T-helper 1 cell (primary cell): ENCODE measurements at regions not wholly inside any gene's neighbourhood (a gene's known extent, or its start where the extent isn't known, plus 50 kb on each side); places are given as distances from the start of the nearest gene placed in this dataset.

ENCODE experiments used
- DNase-seq, 5 donors: peaks; one replicate each; pipeline ENCODE4 v3.0.0-alpha.2; 2012 to 2020

DNA sequence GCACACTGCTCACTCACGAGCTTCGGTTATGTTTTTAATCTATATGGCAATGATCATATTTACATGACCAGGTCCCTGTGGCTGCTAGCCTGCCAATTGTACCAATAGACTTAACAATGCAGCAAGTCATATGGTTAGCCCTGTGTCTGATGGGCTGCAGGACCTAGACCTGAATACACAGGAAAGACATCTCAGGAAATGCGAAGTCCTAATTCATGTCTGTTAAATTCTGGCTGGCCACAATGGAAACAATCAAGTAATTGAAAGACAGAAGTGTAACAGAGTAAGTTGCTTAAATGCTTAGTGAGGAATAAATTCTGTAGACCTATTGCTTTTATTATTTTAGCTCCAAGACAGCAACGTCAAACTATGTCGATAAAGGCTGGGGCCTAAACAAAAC is 112.4 kb upstream of the FZD8 start:
- DNase-seq: no peak

DNA sequence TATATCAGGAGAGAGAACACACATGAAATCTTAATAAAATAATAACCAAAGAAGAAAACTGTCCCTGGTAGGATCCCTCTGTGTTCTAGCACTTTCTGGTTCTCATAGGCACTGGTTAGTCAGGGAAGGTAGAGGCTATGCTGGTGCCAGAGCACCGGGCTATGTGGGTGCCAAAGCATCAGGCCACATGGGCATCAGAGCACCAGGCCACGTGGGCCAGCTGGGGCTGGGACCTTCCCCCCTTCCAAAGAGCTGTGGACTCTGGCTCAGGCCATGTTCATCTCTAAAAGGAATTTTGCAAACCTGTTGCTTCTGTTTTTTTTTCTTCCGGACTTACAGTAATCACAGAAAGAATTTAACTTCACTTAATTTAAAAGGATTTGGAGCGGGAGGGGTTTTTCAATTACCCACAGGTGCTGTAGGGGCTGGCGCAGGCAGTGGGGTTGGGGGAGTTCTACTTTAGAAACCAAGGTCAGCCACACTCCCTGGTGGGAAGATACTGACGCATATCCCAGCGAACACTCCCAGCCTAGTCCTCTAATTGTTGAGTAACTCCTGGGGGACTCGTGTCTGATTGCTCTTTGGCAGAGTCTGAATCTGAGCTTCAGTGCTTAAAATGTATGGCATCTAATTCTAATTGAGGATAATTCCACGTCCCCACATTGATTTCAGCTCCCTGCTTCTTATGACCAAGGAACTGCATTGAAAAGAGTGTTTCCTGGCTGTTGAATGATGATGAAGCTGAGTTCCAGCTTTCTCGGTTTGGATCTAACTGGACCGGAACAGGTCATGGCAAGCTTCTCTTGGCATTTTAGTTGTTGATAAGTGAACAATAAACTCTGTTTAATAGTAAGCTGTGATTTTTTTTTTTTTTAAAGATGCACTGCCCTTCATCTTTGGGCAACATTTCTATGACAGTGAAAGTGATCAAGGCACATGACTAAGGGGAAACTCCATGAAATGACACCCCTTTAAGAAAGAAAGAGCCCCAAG is 110.7 kb upstream of the FZD8 start:
- no peak for DNase-seq

DNA sequence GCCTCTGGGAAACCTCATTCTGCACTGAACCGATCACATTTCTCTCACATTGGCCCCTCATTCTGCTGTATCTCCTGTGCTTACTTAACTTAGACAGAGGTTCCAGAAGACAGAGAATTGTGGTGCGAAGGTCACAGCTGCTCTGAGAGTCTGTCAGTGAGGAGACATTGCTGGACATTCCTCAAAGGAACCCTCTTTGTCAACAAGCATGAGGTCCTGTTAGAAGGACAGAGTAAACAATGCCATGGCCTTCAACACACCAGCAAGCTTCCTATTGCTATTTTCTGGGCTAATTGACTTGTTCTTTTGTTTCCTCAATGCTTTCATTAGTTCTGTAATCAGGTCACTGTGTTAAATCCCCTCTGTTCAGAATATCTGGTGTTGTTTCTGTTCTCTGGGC is 109.3 kb upstream of the FZD8 start:
- no peak for DNase-seq

DNA sequence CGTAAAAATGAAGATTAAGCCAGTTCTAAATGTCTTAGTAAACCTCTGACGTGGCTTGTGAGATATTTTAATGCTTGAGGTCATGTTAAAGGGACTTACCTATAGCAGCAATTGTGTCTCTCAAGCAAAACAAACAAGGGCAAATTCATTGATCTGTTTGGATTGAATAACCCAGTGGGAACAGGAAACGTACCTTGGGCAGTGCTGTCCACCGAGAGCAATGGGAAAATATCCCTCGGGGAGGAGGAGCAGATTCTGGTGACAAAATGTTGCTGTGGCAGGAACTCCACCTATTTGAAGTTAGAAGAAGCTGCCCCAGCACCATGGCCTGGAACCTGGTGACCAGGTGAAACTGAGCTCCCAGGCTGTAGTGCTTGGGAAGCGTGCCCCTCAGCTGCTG is 107.1 kb upstream of the FZD8 start:
- no peak for DNase-seq

DNA sequence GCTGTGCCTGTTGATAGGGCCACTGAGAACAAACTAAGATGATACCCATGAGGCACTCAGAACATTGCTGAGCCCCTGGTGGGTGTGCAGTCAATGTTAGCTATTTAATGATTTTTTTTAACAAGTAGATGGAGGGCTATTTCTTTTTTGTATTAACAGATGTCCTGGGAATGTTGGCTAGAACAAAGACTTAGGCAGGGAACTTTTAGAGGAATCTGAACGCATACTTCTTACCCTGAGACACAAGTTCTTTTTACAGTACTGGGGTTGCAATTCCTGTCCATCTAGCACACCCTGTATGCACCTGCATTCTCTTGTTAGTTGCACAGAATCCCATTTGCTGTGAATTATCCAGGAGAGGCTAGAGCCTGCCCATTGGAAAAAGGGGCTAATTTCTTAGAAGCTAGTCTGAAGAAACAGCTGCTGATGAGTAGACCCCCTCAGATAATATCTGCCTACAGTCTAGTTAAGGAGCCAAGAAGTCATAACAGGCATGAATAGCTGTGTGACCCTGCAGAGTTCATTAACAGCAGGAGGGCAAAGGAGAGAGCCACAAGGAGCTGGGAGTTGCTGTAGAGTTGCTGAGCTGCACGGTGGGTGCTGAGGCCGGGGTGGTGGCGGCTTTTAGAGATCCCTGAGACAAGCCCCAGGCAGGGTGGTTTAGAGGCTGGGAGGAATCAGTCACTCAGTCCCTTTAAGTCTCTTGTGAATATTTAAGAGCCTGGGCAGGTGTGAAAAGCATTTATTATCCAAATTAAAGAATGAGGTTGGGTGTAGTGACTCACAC is 103.7 kb upstream of the FZD8 start:
- no peak for DNase-seq

DNA sequence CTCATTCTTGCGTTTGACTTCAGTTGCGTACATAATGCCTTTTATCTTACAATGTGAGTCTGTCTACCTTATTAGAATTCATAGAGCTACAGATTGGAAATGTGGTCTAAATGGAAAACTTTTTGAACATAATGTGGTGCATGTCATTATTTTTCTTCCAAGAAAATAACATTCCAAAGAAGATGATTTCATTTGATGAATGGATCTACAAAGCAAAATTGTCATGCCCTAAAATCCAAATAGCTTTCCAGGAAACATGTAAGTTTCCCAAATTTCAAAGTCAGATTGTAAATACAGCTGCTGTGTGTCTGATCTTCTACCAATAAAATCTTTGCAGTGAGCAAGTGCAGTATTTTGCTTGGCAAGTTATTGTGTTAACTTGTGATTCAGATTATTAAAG is 101.8 kb upstream of the FZD8 start:
- DNase-seq: no peak

DNA sequence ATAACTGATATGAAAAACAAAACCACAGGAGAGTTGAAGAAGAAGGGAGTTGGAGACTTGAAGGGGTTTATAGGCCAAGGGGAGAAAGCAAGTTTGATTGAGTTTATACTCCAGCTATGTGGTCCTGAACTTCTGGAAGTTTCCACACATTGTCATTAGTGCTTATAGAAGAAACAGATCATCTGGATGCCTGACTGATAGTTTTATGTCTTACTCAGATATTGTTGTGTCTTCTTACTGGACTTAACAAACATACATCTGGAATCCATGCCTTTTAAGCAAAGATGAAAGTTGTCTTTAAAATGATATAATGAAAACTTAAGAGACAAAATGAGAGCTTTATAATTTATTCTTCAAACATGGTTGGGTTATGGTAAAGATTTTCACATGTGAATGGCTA is 101.3 kb upstream of the FZD8 start:
- DNase-seq: no peak

DNA sequence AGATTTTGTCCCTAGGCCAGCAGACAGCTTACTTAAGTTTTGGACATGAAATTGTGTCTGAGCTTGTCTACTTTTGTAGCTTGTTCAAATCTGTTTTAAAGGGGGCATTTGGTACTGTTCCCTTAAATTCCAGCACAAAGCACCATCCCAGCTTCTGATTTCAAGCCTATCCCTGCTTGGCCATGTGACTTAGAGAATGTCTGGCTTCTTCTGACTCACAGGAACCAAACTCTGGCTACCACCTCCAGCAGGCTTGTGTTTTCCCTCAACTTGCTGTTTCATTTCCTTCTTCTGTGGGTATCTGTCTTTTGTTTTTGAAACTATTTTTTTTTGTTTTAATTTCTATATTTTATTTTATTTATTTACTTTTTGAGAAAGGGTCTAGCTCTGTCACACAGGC is 97.9 kb upstream of the FZD8 start:
- no peak for DNase-seq

DNA sequence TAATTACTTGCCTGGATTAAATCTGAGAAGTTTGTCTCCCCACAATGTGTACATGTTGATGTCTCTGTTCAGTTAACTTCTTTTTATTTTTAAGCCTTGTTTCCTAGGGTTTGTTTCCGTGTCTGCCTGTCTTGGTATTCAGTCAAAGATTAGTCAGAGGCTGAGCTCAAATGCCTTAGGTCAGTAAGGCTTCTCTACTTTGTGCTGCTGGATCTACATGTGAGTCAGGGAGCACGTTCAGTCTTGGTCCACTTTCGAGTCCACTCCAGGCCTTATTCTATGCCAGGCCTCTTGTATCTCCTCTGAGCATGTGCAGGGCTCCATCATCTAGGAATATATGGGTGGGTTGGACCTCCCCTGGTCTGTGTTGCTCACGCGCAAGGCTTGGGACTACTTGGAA is 93.3 kb upstream of the FZD8 start:
- DNase-seq: no peak

DNA sequence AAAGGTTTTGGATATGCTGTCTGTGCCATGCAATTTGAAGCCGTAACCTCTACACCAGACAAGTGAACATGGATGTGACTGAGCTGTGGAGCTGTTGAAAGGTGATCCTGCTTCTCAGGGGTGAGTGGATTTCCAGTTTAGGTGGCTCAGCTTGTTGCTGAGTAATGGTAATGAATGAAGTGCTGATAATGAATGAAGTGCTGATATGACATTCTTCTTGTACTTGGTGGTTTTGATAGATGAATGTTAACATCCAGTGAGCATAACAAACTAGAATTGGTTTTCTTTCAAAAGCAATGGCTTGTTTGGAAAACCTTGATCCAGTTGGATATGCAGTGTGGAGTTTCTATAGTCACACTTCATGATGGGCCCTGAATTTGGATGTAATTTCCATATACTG is 89.7 kb upstream of the FZD8 start:
- DNase-seq: no peak

DNA sequence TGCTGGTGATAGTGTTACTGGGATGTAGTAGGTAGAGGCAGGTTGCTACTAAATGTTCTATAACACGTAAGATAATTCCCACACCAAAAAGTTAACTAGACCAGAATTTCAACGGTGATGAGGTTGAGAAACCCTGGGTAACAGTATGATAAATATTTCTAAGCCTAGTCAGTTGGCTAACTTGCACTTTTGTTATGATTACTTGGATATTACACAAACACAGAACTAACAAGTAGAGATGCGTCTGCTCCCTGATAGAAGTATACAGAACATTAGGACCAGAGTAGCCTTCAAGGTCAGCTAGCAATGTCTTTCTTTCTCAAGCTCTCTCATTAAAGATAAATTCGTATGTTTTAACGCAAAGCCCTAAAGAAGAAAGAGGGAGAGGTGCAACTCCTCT is 86.2 kb upstream of the FZD8 start:
- DNase-seq: no peak

DNA sequence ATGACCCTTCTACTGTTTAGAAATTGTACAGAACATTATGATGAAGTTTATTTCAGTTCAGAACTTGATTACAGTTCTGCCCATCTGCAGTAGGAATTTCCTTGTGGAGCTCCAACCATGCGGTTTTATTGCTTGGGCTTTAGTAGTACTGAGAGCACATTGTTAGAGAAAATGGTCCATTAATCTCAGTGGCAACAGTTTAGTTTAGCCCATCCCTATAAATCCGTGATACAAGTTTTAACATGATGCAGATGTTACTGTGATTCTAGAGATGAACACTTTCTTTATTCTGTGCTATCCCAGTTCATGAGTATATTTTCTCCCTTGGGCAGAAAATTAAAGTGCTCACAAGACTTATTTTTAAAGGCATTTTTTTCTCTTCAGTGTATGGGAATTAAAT is 84.8 kb upstream of the FZD8 start:
- DNase-seq: no peak

DNA sequence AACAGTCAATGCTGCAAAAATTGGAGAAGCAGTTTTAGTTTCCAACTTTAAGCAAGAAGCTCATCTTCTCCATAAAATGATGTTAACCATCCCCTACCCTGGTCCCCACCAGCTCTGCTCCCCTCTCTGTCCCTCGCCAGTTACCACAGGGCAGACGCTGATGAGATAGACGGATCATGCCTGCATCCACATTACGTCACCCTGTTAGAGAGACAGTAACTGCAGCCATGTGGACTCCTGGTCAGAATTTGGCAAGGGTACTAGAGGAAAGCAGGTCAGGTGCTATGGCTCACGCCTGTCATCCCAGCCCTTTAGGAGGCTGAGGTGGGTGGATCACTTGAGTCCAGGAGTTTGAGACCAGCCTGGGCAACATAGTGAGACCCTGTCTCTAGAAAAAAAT is 81.9 kb upstream of the FZD8 start:
- DNase-seq: no peak

DNA sequence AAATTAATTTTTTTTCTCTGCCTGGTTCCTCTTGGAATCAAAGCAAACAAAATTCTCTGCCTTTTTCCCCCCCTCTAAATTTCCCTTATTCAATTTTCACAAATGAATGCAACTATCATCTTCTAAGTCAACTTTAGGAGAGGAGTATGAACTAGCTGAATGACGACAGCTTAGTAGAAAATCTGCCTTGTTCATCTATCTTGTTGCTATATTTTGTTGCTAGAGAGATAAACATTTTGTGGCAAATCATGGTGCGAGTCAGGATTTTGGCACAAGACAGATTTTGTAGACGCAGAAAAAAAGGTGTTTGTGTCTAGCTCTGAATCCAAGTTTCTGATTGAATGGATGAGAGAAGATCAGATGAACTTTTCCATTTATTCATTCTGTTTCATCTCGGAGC is 81.0 kb upstream of the FZD8 start:
- no peak for DNase-seq

DNA sequence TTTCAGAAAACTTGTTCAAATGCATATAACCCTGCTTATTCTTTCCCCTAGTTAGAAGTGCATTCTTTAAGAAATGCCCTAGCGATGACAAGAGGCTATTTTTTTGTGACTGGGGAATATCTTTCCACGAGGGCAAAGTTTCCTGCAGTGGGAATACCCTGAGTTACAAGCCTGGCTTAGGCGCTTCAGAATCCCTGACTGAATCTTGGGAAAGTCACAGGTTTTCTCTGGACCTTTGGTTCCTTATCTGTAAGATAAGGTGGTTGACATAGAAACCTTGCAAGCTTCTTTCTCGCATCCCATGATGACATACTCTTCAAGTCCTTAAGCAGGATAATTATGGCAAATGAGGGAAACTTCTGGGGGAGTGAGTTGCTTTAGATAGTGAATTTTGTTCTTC is 80.5 kb upstream of the FZD8 start:
- DNase-seq: no peak

DNA sequence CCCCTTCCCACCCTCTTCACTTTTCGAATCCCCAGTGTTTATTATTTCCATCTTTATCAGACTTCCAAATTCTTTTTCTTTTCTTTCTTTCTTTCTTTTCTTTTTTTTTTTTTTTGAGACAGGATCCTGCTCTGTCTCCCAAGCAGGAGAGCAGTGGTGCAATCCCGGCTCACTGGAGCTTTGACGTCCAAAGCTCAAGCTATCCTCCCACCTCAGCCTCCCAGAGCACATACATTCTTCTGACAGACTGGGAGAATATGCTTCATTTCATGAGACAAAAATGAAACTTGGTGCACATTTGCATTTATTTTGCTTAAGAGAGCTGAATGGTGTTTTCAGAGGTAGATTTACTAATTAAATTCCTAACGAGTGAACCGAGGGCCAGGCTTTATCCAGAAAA is 80.1 kb upstream of the FZD8 start:
- DNase-seq: no peak

DNA sequence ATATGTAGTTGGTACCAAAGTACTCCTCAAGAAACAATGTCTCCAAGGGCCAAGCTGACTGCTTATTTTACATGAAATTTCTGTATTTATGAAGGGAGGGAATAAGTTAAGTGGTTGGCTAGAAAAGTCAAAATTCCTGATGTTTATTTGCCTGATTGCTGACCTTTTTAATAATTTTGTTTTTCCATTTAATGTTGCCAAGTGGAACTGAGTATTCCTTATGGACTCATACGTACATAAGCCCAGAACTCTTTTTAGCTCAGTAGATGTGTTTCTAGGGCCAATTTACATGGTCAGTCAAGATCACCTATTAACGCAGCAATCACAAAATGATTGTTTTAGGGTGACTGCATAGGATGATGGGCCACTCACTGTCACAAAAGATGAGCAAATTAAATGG is 78.3 kb upstream of the FZD8 start:
- no peak for DNase-seq

DNA sequence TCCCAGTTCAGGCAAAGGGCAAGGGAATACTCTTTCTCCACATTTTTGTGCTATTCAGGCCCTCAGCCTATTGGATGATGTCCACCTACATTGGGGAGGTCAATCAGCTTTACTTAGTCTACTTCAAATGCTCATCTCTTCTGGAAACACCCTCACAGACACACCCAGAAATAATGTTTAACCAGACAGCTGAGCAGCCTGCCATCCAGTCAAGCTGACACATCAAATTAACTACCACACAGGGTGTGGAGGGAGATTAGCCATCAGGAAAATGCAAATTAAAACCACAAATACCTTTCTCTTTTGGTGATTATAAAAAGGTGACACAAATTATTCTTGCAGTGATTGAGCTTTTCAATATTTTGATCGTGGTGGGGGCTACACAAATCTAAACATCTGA is 74.7 kb upstream of the FZD8 start:
- no peak for DNase-seq

DNA sequence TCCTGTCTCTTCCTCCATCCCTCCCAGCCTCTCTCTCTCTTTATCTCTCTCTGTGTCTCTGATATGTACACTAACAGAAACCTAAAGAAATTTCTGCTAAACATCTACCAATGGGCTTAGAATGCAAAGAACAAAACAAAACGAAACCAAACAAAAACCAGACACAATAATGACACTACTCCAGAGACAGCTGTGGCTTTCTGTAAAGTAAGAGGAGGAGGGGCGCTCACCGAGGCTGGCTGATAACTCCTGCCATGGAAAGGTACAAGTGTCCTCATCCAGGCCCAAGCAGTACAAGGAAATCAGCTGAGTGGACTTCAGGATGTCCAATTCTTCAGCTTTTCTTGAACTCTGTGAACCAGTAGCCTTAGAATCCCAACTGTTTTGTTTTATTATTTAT is 70.4 kb upstream of the FZD8 start:
- no peak for DNase-seq

DNA sequence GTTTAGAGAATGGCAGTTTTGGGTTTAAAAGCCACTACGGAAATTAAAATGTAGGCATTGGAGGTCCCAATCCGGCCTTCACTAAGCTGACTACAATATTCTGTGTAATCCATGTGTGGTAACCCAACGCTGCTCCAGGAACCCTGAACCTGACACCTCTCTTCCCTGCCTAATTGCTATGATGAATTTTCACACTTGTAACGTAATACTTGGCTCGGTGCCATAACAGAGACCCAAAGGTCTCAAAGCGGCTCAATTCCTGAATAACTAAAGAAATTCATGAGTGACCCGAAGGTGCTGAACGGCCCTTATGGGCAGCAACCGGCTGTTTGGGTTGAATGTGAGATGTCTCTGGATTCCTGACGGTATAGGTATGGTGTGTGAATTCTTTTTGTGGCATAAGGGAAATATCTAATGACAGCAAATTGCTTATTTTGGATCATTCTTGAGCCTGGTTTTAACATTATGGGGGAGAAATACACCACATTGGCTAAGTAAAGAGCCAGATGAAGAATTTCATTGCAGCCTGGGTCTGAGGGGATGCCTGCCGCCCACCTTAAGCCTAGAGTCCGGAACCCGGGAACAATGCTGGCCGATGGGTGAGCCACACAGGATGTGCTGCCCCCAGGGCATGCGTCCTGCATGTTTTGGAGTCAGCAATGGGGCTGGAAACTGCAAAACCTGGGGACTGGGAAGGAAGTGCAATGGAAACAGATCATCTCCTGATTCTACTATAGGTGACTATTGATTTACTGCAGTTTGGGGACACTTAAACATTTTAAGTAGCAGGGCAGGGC is 69.7 kb upstream of the FZD8 start:
- DNase-seq: no peak

DNA sequence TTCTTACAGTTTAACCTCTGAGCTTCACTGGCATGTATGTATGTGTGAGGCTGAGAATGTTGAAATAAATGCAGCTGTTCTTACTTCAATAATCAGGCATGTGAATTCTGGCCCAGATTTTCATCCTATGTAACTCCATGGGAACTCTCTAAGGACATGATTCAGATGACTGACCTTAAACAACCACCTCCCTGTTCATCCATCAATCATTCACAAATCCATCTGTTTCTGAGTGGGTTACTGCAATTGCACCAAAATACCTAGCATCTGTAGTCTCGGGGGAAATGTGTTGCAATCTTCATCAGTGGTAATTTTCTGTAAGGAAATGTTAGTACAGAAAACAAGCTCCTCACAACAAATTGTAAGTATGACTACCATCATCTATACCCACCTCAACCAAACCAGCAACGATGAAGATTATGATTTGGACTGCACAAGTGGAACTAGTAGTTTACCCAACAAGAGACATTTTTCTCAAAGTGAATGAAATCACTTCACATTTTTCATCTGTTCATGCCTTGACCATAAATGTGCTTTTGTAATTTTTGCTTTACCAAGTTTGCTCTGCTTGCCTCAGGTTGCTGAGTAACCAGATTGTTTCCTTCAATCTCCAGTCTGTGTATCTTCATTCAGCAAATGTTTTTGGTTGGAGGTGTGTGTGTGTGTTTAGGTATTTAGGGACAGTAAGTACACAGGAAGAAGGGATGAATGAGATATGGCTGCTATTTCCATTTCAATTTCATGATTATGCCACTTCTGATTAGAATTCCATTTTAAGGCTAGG is 65.7 kb upstream of the FZD8 start:
- DNase-seq: no peak

DNA sequence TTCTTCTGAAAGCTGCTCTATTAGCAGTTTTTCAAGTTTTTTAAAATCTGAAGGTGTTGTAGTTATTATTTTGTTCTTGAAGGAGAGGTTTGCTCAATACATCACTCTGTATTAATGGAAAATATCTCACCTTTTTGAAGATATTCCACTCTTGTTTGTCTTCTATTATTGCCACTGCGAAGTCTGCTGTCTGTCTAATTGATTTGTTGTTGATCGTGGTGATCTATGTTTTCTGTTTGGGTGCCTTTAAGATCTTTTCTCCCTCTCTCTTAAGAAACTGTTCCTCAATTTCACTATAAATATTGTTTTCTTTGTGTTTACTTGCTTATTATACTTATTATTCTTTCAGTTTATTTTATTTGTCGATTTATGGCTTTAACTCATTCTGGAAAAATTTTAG is 64.9 kb upstream of the FZD8 start:
- DNase-seq: no peak

DNA sequence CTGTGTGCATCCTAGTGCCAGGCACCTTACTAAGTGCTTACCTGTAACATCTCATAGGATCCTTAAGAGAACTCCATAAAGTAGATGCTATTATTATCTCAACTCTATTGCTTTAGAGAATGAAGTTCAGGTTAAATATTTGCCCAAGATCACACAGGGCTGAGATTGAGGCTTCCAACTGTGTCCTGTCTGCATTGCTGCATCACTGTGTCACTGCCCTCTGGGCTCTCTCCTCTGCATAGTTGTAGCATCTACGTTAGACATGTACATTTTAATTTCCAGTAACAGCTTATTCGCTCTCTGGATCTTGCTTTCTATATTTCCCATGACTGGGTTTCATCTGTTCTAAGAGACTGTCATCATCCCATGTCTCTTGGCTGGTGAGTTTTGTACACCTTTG is 63.6 kb upstream of the FZD8 start:
- no peak for DNase-seq
